Loucy (cell line): ENCODE measurements at regions not wholly inside any gene's neighbourhood (a gene's known extent, or its start where the extent isn't known, plus 50 kb on each side); places are given as distances from the start of the nearest gene placed in this dataset.

Experiments
- H2AFZ ChIP-seq: fragments of 200-600 bp; sonication (generic); 2 replicates; pipeline ENCODE4 v1.6.0; 2016; ENCODE audit warnings: antibody characterized with exemption, mild to moderate bottlenecking, low read length, moderate library complexity
- H3F3A ChIP-seq: fragments of 200-600 bp; 2 replicates; pipeline ENCODE4 v1.6.0; 2016; ENCODE audit warnings: antibody characterized with exemption, low read depth, mild to moderate bottlenecking
- H3K27me3 ChIP-seq: fragments of 200-600 bp; sonication (generic); 2 replicates; pipeline ENCODE4 v1.6.1; 2014; ENCODE audit warnings: low read length, mild to moderate bottlenecking; ENCODE audit not compliant: insufficient read depth, poor library complexity, severe bottlenecking
- H3K36me3 ChIP-seq: fragments of 200-600 bp; sonication (generic); 2 replicates; pipeline ENCODE4 v1.6.1; 2016; ENCODE audit warnings: low read length; ENCODE audit not compliant: insufficient read depth
- H3K4me1 ChIP-seq: fragments of 200-600 bp; sonication (generic); 2 replicates; pipeline ENCODE4 v1.5.1; 2014; ENCODE audit warnings: low read length, mild to moderate bottlenecking; ENCODE audit not compliant: insufficient read depth, poor library complexity, severe bottlenecking
- H3K4me2 ChIP-seq: fragments of 200-600 bp; sonication (generic); 2 replicates; pipeline ENCODE4 v1.6.0; 2014; ENCODE audit warnings: antibody characterized with exemption, low read length, low read depth, mild to moderate bottlenecking; ENCODE audit not compliant: poor library complexity, severe bottlenecking
- H3K4me3 ChIP-seq: fragments of 200-600 bp; sonication (generic); 2 replicates; pipeline ENCODE4 v1.5.1; 2014; ENCODE audit warnings: low read length, mild to moderate bottlenecking, mixed read lengths; ENCODE audit not compliant: poor library complexity, severe bottlenecking
- H3K79me2 ChIP-seq: fragments of 200-600 bp; sonication (generic); 2 replicates; pipeline ENCODE4 v1.6.1; 2014; ENCODE audit warnings: low read length; ENCODE audit not compliant: insufficient read depth
- H3K9ac ChIP-seq: fragments of 200-600 bp; sonication (generic); 2 replicates; pipeline ENCODE4 v1.6.0; 2014; ENCODE audit warnings: mild to moderate bottlenecking, low read depth, low read length, moderate library complexity; ENCODE audit not compliant: poor library complexity, severe bottlenecking
- H3K9me2 ChIP-seq: fragments of 200-600 bp; sonication (generic); replicated peaks from 2 replicates; pipeline ENCODE4 v1.6.1; 2016; ENCODE audit warnings: low read depth, low read length, mixed read lengths
- H3K9me3 ChIP-seq: fragments of 200-600 bp; sonication (generic); 2 replicates; pipeline ENCODE4 v1.6.1; 2014; ENCODE audit warnings: mild to moderate bottlenecking, antibody characterized with exemption, low read length, low read depth; ENCODE audit not compliant: insufficient read depth
- H4K20me1 ChIP-seq: fragments of 200-600 bp; sonication (generic); 2 replicates; pipeline ENCODE4 v1.6.0; 2014; ENCODE audit warnings: antibody characterized with exemption, low read length, mild to moderate bottlenecking; ENCODE audit not compliant: insufficient read depth, poor library complexity, severe bottlenecking
- EZH2phosphoT487 ChIP-seq: fragments of 200-600 bp; IDR thresholded peaks from 2 replicates; pipeline ENCODE4 v1.6.1; 2018; ENCODE audit warnings: antibody characterized with exemption, mild to moderate bottlenecking, moderate library complexity, borderline replicate concordance
- TF ChIP-seq, protein P1 (sequence below): fragments of 200-600 bp; sonication (generic); conservative IDR thresholded peaks from 2 replicates; pipeline ENCODE4 v1.5.1; 2014; ENCODE audit warnings: mild to moderate bottlenecking, antibody characterized with exemption, low read length

DNA sequence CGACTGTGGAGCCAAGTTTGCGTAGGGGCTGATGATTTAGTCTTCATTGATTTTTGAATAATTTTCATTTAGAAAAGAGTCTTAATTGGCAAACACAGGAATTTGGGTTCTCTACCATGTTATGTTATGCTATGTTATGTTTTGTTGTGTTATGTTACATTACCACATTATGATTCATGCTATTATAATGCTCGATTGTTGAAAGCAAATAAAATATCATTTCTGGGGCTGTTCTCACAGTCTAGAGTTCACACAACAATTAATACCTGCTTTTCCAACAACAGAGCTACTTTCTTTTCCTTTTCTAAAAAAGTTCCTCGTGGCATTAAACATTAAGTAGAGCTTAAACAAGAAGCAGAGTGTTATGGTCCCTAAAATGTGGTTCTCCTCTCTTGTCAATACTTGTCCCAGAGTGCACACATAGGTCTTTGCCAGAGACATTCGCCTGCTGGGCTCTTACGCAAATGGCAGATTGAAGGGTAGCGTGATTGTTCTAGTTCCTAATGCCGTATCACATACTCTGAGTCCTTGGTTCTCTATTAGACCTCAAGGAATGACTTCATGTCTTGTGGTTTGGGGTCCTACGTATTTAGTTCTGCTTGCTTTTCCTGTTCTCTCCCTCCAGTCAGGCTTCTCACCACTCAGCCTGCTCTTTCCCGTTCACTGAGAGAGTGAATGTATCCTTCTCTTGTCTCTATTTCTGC is 370.3 kb downstream of the CD109 start:
- Histone ChIP-seq H3K9ac (no peak overlapping the region), H3K9me3 (no peaks in the 10 kb centered on the region), H3K4me3 (no peak overlapping the region), H3F3A (no peaks in the 10 kb centered on the region), H2AFZ (no peak overlapping the region), H3K4me1 (no peaks in the 10 kb centered on the region), H3K4me2 (no peak overlapping the region), H3K9me2 (no peaks in the 10 kb centered on the region), H4K20me1 (no peaks in the 10 kb centered on the region), H3K27me3 (no peaks in the 10 kb centered on the region), H3K36me3 (no peaks in the 10 kb centered on the region), H3K79me2 (no peaks in the 10 kb centered on the region)
- TF ChIP-seq EZH2phosphoT487 = no peak
- TF ChIP-seq, protein P1, sequence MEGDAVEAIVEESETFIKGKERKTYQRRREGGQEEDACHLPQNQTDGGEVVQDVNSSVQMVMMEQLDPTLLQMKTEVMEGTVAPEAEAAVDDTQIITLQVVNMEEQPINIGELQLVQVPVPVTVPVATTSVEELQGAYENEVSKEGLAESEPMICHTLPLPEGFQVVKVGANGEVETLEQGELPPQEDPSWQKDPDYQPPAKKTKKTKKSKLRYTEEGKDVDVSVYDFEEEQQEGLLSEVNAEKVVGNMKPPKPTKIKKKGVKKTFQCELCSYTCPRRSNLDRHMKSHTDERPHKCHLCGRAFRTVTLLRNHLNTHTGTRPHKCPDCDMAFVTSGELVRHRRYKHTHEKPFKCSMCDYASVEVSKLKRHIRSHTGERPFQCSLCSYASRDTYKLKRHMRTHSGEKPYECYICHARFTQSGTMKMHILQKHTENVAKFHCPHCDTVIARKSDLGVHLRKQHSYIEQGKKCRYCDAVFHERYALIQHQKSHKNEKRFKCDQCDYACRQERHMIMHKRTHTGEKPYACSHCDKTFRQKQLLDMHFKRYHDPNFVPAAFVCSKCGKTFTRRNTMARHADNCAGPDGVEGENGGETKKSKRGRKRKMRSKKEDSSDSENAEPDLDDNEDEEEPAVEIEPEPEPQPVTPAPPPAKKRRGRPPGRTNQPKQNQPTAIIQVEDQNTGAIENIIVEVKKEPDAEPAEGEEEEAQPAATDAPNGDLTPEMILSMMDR = no peak

DNA sequence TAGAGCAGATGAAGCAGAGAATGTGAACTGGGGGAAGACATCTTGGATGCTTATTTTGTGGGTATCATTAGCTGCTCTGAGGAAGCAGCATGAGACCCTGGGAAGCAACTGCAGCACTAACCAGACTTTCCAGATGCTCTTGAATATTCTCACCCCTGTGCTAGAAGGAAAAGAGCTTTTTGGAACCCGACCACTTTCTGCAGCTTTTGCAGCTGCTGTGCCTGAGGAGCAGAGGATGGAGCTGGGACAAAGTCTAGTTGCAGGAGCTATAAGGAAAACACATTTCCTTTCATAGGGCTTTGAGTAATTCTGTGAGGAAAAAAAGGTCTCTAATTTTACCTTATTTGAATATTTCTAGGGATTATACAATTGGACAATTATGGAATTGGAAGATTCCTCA is 369.7 kb downstream of the CD109 start:
- Histone ChIP-seq H3K4me2 (no peak overlapping the region), H3F3A (no peaks in the 10 kb centered on the region), H4K20me1 (no peaks in the 10 kb centered on the region), H3K9ac (no peak overlapping the region), H3K9me2 (no peaks in the 10 kb centered on the region), H3K9me3 (no peaks in the 10 kb centered on the region), H2AFZ (no peak overlapping the region), H3K4me3 (no peak overlapping the region), H3K4me1 (no peaks in the 10 kb centered on the region), H3K79me2 (no peaks in the 10 kb centered on the region), H3K36me3 (no peaks in the 10 kb centered on the region), H3K27me3 (no peaks in the 10 kb centered on the region)
- TF ChIP-seq, protein P1 = no peak
- no peak for TF ChIP-seq EZH2phosphoT487

DNA sequence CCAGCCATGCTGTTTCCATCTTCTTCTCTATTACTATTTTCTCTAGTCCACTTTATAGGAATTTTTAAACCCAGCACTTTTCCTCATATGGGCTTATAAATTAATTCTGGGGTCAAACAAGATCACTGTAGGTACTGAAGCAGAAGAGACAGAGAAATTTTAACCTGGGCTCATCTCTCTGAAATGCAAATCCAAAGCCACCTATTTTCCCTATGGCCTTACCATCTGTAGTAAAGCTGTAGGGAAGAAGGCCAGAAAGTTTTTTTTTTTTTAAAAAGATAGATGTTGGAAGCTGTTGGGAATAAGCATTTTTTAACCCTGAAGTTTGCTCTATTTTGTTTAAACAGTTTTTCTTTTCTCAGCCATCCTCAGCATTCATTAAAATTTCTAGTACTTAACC is 367.4 kb downstream of the CD109 start:
- TF ChIP-seq, protein P1 = no peak
- TF ChIP-seq EZH2phosphoT487 = no peak
- H3K27me3 ChIP-seq = no peaks in the 10 kb centered on the region
- H3K79me2 ChIP-seq = no peaks in the 10 kb centered on the region
- no peaks in the 10 kb centered on the region for H3K9me2 ChIP-seq
- no peak overlapping the region for H3K9ac ChIP-seq
- no peaks in the 10 kb centered on the region for H3K36me3 ChIP-seq
- H3K4me3 ChIP-seq = no peak overlapping the region
- H3K9me3 ChIP-seq = no peaks in the 10 kb centered on the region
- H3K4me1 ChIP-seq = no peaks in the 10 kb centered on the region
- H4K20me1 ChIP-seq = no peaks in the 10 kb centered on the region
- H3K4me2 ChIP-seq = no peak overlapping the region
- H3F3A ChIP-seq = no peaks in the 10 kb centered on the region
- H2AFZ ChIP-seq = no peak overlapping the region
